GM12873 (cell line): ENCODE measurements at regions not wholly inside any gene's neighbourhood (a gene's known extent, or its start where the extent isn't known, plus 50 kb on each side); places are given as distances from the start of the nearest gene placed in this dataset.

Experiments used
- TF ChIP-seq, protein P1 (sequence below): IDR thresholded peaks from 2 replicates; pipeline ENCODE4 v1.5.1; 2012; ENCODE audit warnings: low read depth, mild to moderate bottlenecking, moderate library complexity, low read length, control low read depth; ENCODE audit not compliant: insufficient read depth; ENCODE audit errors: missing control alignments

DNA sequence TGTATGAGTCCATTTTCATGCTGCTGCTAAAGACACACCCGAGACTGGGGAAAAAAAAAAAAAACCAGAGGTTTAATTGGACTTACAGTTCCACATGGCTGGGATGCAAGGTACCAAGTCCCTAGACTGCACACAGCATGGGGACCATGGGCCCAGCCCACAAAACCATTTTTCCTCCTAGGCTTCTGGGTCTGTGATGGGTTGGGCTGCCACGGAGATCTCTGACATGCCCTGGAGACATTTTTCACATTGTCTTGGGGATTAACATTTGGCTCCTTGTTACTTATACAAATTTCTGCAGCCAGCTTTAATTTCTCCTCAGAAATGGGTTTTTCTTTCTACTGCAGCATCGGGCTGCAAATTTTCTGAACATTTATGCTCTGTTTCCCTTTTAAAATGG, 340.3 kb upstream of the NUDT12 start:
- TF ChIP-seq, protein P1, sequence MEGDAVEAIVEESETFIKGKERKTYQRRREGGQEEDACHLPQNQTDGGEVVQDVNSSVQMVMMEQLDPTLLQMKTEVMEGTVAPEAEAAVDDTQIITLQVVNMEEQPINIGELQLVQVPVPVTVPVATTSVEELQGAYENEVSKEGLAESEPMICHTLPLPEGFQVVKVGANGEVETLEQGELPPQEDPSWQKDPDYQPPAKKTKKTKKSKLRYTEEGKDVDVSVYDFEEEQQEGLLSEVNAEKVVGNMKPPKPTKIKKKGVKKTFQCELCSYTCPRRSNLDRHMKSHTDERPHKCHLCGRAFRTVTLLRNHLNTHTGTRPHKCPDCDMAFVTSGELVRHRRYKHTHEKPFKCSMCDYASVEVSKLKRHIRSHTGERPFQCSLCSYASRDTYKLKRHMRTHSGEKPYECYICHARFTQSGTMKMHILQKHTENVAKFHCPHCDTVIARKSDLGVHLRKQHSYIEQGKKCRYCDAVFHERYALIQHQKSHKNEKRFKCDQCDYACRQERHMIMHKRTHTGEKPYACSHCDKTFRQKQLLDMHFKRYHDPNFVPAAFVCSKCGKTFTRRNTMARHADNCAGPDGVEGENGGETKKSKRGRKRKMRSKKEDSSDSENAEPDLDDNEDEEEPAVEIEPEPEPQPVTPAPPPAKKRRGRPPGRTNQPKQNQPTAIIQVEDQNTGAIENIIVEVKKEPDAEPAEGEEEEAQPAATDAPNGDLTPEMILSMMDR = no peak

DNA sequence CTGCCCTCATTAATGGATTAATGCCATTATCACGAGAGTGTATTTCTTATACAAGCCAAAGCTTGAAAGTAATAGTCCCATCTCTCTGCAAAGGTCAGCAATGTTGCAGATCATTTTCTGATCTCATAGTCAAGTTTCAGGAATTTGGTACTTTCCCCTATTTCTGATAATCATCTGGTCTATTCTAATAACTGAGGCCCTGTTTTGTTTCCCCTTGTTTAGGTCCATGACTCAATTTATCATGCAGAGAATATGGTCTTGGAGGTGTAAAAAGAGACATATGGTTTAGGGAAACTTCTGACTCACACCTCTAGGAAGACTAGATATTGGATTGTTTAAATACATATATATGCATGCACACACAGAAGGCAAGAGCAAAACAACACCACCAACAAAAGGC, 339.3 kb upstream of the NUDT12 start:
- TF ChIP-seq, protein P1 = no peak

DNA sequence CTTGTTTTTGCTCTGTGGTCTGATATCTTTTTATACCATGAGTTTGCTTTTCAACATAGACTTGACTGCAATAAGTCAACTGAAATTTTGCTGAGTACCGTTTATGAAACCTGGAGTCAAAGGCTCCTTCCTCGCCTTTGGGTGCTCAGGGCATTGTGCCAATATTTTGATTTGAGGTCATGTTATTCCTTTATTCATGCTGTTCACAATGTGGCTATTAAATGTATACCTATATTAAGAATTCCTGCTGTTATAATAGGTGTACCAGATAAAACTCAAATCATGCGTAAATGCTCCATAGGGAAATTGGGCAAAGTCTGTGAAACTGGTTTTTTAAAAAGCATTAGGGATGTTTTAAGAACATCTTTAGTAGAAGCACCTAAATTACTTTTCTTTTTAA, 334.0 kb upstream of the NUDT12 start:
- TF ChIP-seq, protein P1 = no peak

DNA sequence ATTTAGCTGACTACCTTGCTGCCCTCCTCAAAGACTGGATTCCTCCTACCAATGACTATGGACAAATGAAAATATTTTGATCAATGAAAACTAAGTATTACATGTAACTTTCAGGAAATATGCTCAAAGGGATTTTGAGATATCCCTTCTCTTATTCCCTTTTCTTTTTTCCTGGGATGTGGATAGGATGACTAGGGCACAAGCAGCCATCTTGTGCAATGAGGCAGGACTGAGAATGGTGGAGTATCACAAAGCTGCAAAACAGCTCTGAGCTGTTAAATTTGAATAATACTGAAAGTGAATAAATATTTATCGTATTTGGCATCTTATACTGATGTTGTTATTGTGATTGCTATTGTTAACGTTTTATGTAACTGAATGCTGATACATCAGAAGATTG, 333.1 kb upstream of the NUDT12 start:
- TF ChIP-seq, protein P1 = no peak

DNA sequence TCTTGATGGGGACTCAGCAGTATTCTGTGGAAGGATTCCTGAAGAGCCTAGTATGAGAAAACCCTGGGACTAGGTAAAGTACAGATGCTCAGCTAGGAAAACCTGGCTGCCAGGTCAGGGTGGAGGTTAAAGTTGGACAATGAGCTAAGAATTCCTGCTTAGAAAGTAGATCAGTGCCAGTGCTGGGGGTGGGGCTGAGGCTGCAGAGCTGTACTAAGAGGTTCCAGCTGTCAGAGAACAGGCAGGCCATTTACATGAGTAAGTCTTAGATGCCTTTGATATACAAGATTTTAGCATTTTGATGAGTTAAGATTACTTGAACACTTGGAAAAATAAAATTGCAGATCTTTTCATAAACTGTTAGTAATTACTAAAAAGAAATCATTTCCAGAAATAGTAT, 332.3 kb upstream of the NUDT12 start:
- TF ChIP-seq, protein P1 = no peak

DNA sequence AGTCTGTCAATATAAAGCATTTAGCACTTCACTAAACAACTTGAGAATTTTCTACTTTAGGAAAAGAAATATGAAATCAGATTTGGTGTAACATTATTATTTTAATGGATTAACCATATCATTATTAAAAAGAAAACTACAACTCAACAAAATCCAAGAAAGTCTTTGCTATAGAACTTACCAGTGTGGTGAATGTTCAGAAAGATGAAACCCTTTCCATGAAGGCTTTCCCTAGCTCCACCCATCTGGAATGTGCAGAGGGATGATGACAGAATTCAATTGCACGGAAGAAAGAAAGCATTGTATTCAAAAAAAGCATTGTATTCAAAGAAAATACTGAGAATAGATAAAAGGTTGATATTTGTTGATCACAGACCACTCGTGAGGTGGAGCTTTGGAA, 328.6 kb upstream of the NUDT12 start:
- TF ChIP-seq, protein P1 = no peak

DNA sequence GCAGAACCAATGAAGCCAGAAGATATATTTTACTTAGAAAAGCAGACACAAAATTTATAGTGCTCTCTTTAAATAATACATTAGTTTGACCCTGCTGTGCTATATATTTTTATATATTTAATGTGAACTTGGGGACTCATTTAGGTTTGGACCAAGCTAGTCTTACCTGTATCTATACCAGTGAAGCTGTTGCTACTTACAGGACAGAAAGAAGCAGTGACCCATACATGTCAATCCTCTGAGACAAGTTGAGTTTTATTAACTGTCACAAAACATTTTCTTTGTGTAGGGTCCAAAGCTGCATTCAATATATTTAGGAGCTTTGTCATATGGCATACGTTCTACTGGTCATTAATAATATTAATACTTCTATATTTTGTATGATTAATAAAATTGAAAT, 327.7 kb upstream of the NUDT12 start:
- TF ChIP-seq, protein P1 = no peak
